H1 (cell line): ENCODE measurements at regions not wholly inside any gene's neighbourhood (a gene's known extent, or its start where the extent isn't known, plus 50 kb on each side); places are given as distances from the start of the nearest gene placed in this dataset.

Source experiments
- CTCF ChIA-PET: fragments of 300-600 bp; sonication (Branson Sonifier 250); formaldehyde crosslinking; loops from one replicate; lab custom pipeline; 2021; ENCODE audit not compliant: partially characterized antibody; lab: Charles Lee
- POLR2A ChIA-PET: fragments of 300-600 bp; sonication (Branson Sonifier 250); formaldehyde crosslinking; loops from one replicate; lab custom pipeline; 2021; ENCODE audit warnings: inconsistent platforms; ENCODE audit not compliant: partially characterized antibody; lab: Charles Lee
- DNase-seq, 2 experiments: peaks; one replicate each; pipeline versions ENCODE4 v3.0.0 to v3.0.0-alpha.2; 2010 to 2022; ENCODE audit warnings: low spot score in 2 of 2, low read depth in 1 of 2, mixed read lengths in 1 of 2
- FAIRE-seq: peaks from 2 replicates; lab custom pipeline; 2011; peaks lifted over from hg19 to GRCh38; lab: Jason Lieb, UNC
- H2AFZ ChIP-seq: 2 replicates; pipeline ENCODE4 v1.8.1; 2012; ENCODE audit warnings: low read length, inconsistent platforms
- H2AK5ac ChIP-seq: 2 replicates; pipeline ENCODE4 v1.6.1; 2013; ENCODE audit warnings: low read depth, low read length
- H2BK120ac ChIP-seq: replicated peaks from 2 replicates; pipeline ENCODE3; 2013; ENCODE audit warnings: low read depth, low read length, inconsistent platforms
- H2BK12ac ChIP-seq: 2 replicates; pipeline ENCODE4 v1.6.1; 2013; ENCODE audit warnings: low read depth, low read length
- H2BK15ac ChIP-seq: 2 replicates; pipeline ENCODE4 v1.6.1; 2013; ENCODE audit warnings: low read length
- H2BK20ac ChIP-seq: 2 replicates; pipeline ENCODE4 v1.6.1; 2013; ENCODE audit warnings: low read length
- H2BK5ac ChIP-seq: 2 replicates; pipeline ENCODE4 v1.6.1; 2013; ENCODE audit warnings: low read depth, low read length
- H3K14ac ChIP-seq: 2 replicates; pipeline ENCODE4 v1.6.1; 2013; ENCODE audit warnings: inconsistent platforms; ENCODE audit not compliant: insufficient read length
- H3K18ac ChIP-seq: 2 replicates; pipeline ENCODE4 v1.6.1; 2013; ENCODE audit warnings: low read length; ENCODE audit errors: extremely low read depth
- H3K23ac ChIP-seq: 2 replicates; pipeline ENCODE4 v1.6.1; 2013; ENCODE audit warnings: inconsistent platforms; ENCODE audit not compliant: insufficient read length
- H3K23me2 ChIP-seq: 2 replicates; pipeline ENCODE4 v1.6.1; 2013; ENCODE audit warnings: low read depth, low read length
- H3K27ac ChIP-seq: 2 replicates; pipeline ENCODE4 v1.6.1; 2011; ENCODE audit warnings: low read depth, low read length, inconsistent platforms
- H3K27me3 ChIP-seq, 4 experiments: replicated peaks in 1 of 4; 1 replicate in 1 of 4; 2 replicates in 3 of 4; pipeline versions ENCODE4 v1.6.1 to v1.8.1; 2011 to 2013; ENCODE audit warnings: low read length in 3 of 4, mild to moderate bottlenecking in 3 of 4, inconsistent platforms in 2 of 4, mixed read lengths in 2 of 4, moderate library complexity in 1 of 4; ENCODE audit not compliant: control insufficient read depth in 3 of 4, insufficient read depth in 3 of 4; ENCODE audit errors: extremely low read depth in 1 of 4
- H3K36me3 ChIP-seq, 4 experiments: 2 replicates each; pipeline versions ENCODE4 v1.6.1 to v1.8.1; 2011 to 2013; ENCODE audit warnings: mild to moderate bottlenecking in 4 of 4, low read length in 3 of 4, moderate library complexity in 2 of 4, control low read depth in 1 of 4, inconsistent platforms in 1 of 4; ENCODE audit not compliant: insufficient read depth in 4 of 4, control insufficient read depth in 2 of 4
- H3K4ac ChIP-seq: replicated peaks from 2 replicates; pipeline ENCODE3; 2013; ENCODE audit warnings: low read length, low read depth, mixed read lengths, inconsistent platforms; ENCODE audit not compliant: insufficient read length
- H3K4me1 ChIP-seq, 4 experiments: replicated peaks in 1 of 4; 1 replicate in 1 of 4; 2 replicates in 3 of 4; pipeline versions ENCODE4 v1.6.1 to v1.8.1; 2011 to 2013; ENCODE audit warnings: low read length in 3 of 4, inconsistent platforms in 2 of 4, mixed read lengths in 1 of 4; ENCODE audit not compliant: insufficient read depth in 4 of 4, control insufficient read depth in 3 of 4
- H3K4me2 ChIP-seq, 2 experiments: 2 replicates each; pipeline versions ENCODE4 v1.6.1 to v1.8.1; 2011 to 2013; ENCODE audit warnings: low read depth in 2 of 2, low read length in 2 of 2, control low read depth in 1 of 2, inconsistent platforms in 1 of 2, mild to moderate bottlenecking in 1 of 2; ENCODE audit not compliant: insufficient read depth in 1 of 2
- H3K4me3 ChIP-seq, 4 experiments: fragments of 200-600, 300-600 bp in 1 of 4; sonication (generic), shearing (Covaris generic), sonication (Bioruptor Twin) in 1 of 4; 2 replicates each; pipeline versions ENCODE4 v1.5.1 to v1.8.1; 2011 to 2016; ENCODE audit warnings: low read length in 4 of 4, low read depth in 3 of 4, control low read depth in 2 of 4, inconsistent platforms in 2 of 4, mild to moderate bottlenecking in 2 of 4, mixed read lengths in 1 of 4, moderate library complexity in 1 of 4; ENCODE audit not compliant: insufficient read depth in 2 of 4; ENCODE audit errors: extremely low read depth in 1 of 4
- H3K56ac ChIP-seq: replicated peaks from 2 replicates; pipeline ENCODE3; 2013; ENCODE audit warnings: low read depth, mild to moderate bottlenecking, mixed read lengths, low read length, inconsistent platforms; ENCODE audit not compliant: insufficient read length
- H3K79me1 ChIP-seq: 2 replicates; pipeline ENCODE4 v1.6.1; 2013; ENCODE audit warnings: low read depth, low read length, control low read depth
- H3K79me2 ChIP-seq, 2 experiments: 2 replicates each; pipeline versions ENCODE4 v1.6.1 to v1.8.1; 2012 to 2013; ENCODE audit warnings: low read length in 2 of 2, mild to moderate bottlenecking in 2 of 2, inconsistent platforms in 1 of 2; ENCODE audit not compliant: insufficient read depth in 2 of 2, control insufficient read depth in 1 of 2
- H3K9ac ChIP-seq, 4 experiments: replicated peaks in 1 of 4; 1 replicate in 1 of 4; 2 replicates in 3 of 4; pipeline versions ENCODE4 v1.6.1 to v1.8.1; 2011 to 2013; ENCODE audit warnings: low read depth in 3 of 4, low read length in 3 of 4, control low read depth in 2 of 4, mild to moderate bottlenecking in 2 of 4, moderate library complexity in 2 of 4, inconsistent platforms in 1 of 4; ENCODE audit errors: extremely low read depth in 1 of 4
- H3K9me3 ChIP-seq, 2 experiments: 2 replicates each; pipeline versions ENCODE4 v1.6.1 to v1.8.1; 2012 to 2013; ENCODE audit warnings: mild to moderate bottlenecking in 2 of 2, moderate library complexity in 2 of 2, control low read depth in 1 of 2, inconsistent platforms in 1 of 2, low read depth in 1 of 2, low read length in 1 of 2, mixed read lengths in 1 of 2; ENCODE audit not compliant: insufficient read depth in 2 of 2
- H4K20me1 ChIP-seq, 2 experiments: replicated peaks in 1 of 2; 2 replicates each; pipeline versions ENCODE3 to v1.8.1; 2011 to 2013; ENCODE audit warnings: inconsistent platforms in 2 of 2, low read length in 2 of 2, mild to moderate bottlenecking in 1 of 2; ENCODE audit not compliant: insufficient read depth in 2 of 2, control insufficient read depth in 1 of 2
- H4K5ac ChIP-seq: 2 replicates; pipeline ENCODE4 v1.6.1; 2013; ENCODE audit warnings: low read length, low read depth, mixed read lengths, inconsistent platforms; ENCODE audit not compliant: insufficient read length
- H4K8ac ChIP-seq: 2 replicates; pipeline ENCODE4 v1.8.0; 2013; ENCODE audit warnings: mild to moderate bottlenecking, moderate library complexity, low read length, inconsistent platforms; ENCODE audit not compliant: insufficient read depth; ENCODE audit errors: extremely low read depth
- H4K91ac ChIP-seq: replicated peaks from 2 replicates; pipeline ENCODE3; 2013; ENCODE audit warnings: low read length, mixed read lengths, inconsistent platforms; ENCODE audit not compliant: insufficient read length
- CEBPB ChIP-seq: IDR thresholded peaks from 2 replicates; pipeline ENCODE4 v1.6.1; 2012; ENCODE audit warnings: low read depth, low read length
- EGR1 ChIP-seq: IDR thresholded peaks from 2 replicates; pipeline ENCODE4 v1.6.1; 2011; ENCODE audit warnings: low read depth, low read length, borderline replicate concordance
- HDAC2 ChIP-seq, 2 experiments: fragments of 300-600 bp in 1 of 2; sonication (generic) in 1 of 2; IDR thresholded peaks; 2 replicates each; pipeline ENCODE4 v1.6.1; 2011 to 2012; ENCODE audit warnings: low read depth in 2 of 2, low read length in 2 of 2, mild to moderate bottlenecking in 2 of 2, moderate library complexity in 2 of 2, borderline replicate concordance in 1 of 2, inconsistent platforms in 1 of 2
- WGBS, 2 experiments: shearing (Covaris generic) in 1 of 2; methylation state at CpG; one replicate each; pipeline versions ENCODE4 v1.1.6 to v1.1.7; 2013 to 2015; ENCODE audit warnings: low lambda C conversion rate in 2 of 2, mixed read lengths in 2 of 2, inconsistent platforms in 1 of 2, low coverage in 1 of 2, missing lambda C conversion rate in 1 of 2; ENCODE audit not compliant: insufficient replicate concordance in 2 of 2, insufficient coverage in 1 of 2, insufficient read length in 1 of 2; ENCODE audit errors: extremely low coverage in 1 of 2, missing lambda C conversion rate in 1 of 2; 5-methylcytosine and 5-hydroxymethylcytosine counted together

GRCh38 chr2:201957091-201957490, 76.6 kb upstream of the FZD7 start:
- FAIRE-seq (no peak), DNase-seq (no peak)
- H3K79me2 ChIP-seq: no peaks in the 10 kb centered on the region; a peak in 1 of 4 replicates
- TF ChIP-seq HDAC2 (IDR thresholded peaks at IDR 0.05; ENCODE audit: borderline replicate concordance in 1 of 2, low read depth in 2 of 2, low read length in 2 of 2): no peak
- TF ChIP-seq CEBPB: no peak
- no peak for TF ChIP-seq EGR1
- ChIA-PET CTCF (interaction anchor here (0.7 to 3.5 kb wide), 3 partner anchors 8 to 84 kb away, joined by 3 to 20 read pairs (median 3); no protein-coding TSS in a partner anchor), POLR2A (interaction anchor here (0.7 to 14.0 kb wide), 4 partner anchors 13 to 135 kb away, joined by 3 to 186 read pairs (median 3); no protein-coding TSS in a partner anchor)
- H2AK5ac ChIP-seq: no peak overlapping the region
- no peak overlapping the region for H3K4me2 ChIP-seq
- WGBS, 2 experiments: 100% methylated on average over 1 of the region's 1 CpG; no CpG with 5 or more reads in 1 of the 2 experiments
- H3K27me3 ChIP-seq: no peaks in the 10 kb centered on the region
- H4K20me1 ChIP-seq: peaks cover 0 to 2% of the 10 kb centered on the region in 2 experiments
- H3K9ac ChIP-seq: no peak overlapping the region
- no peak overlapping the region for H2BK12ac ChIP-seq
- H3K36me3 ChIP-seq: no peaks in the 10 kb centered on the region
- H3K27ac ChIP-seq: no peak overlapping the region
- H3K4me1 ChIP-seq: peaks cover 0 to 19% (median 12%) of the 10 kb centered on the region in 4 experiments; a peak in 5 of 7 replicates
- no peak overlapping the region for H2AFZ ChIP-seq
- H2BK20ac ChIP-seq: no peak overlapping the region
- H2BK5ac ChIP-seq: no peak overlapping the region
- no peaks in the 10 kb centered on the region for H3K23me2 ChIP-seq
- H3K9me3 ChIP-seq: no peaks in the 10 kb centered on the region
- H4K91ac ChIP-seq: no peak overlapping the region
- no peak overlapping the region for H3K18ac ChIP-seq
- no peak overlapping the region for H3K14ac ChIP-seq
- peaks cover 2% of the 10 kb centered on the region; the same call in 1 of the 2 replicates for H3K79me1 ChIP-seq
- H2BK120ac ChIP-seq: no peak overlapping the region
- H3K4me3 ChIP-seq: no peak overlapping the region
- no peak overlapping the region for H4K8ac ChIP-seq
- H4K5ac ChIP-seq: no peak overlapping the region
- H3K56ac ChIP-seq: no peak overlapping the region
- H3K23ac ChIP-seq: no peak overlapping the region
- no peak overlapping the region for H2BK15ac ChIP-seq
- no peak overlapping the region for H3K4ac ChIP-seq
